ENCODE measurements at regions not wholly inside any gene's neighbourhood (a gene's known extent, or its start where the extent isn't known, plus 50 kb on each side); places are given as distances from the start of the nearest gene placed in this dataset.
"Not testable (repeated sequence)": the region's sequence is repeated elsewhere in the genome, so short reads cannot be mapped to it uniquely, and the experiment has no call there.

GRCh38 chr10:21284301-21284700, 241.2 kb downstream of the SKIDA1 start:
- BruUV-seq (replicated peaks), result no TSS peak
- ATAC-seq, result no peak
- TF ChIP-seq TCF7L2 (IDR thresholded peaks at IDR 0.05; ENCODE audit: low read depth, low read length), result no peak
- no peak for TF ChIP-seq POLR2AphosphoS5 (IDR thresholded peaks at IDR 0.05; ENCODE audit: low read depth, low read length)
- no peak for TF ChIP-seq REST (IDR thresholded peaks at IDR 0.05; ENCODE audit: insufficient read depth in 1 of 2, low read depth in 2 of 2, low read length in 1 of 2)
- no peak for TF ChIP-seq SIN3A (IDR thresholded peaks at IDR 0.05; ENCODE audit: borderline replicate concordance, insufficient read depth, low read depth, low read length)
- TF ChIP-seq CTCF (IDR thresholded peaks at IDR 0.05), result no peak
- POLR2A ChIA-PET, result no interaction called here
- H3K27ac ChIP-seq (ENCODE audit: low read length), result peak overlapping the region; percentile 96
- H3K27me3 ChIP-seq (ENCODE audit: control insufficient read depth, insufficient read depth, low read length), result no peaks in the 10 kb centered on the region
- intact Hi-C loops (cut with micrococcal nuclease; ENCODE audit: unreplicated experiment) (loop anchor here (5.0 kb wide), 1 partner anchor 208 kb away; no protein-coding TSS in a partner anchor), in situ Hi-C loops (cut with HindIII; ENCODE audit: low pct_unique_long_range_greater_than_20kb, low sequenced_read_pairs) (no loop called here)
- H3K4me1 ChIP-seq (ENCODE audit: control insufficient read depth, insufficient read depth, low read length), result peaks cover 49% of the 10 kb centered on the region
- no peaks in the 10 kb centered on the region for H3K36me3 ChIP-seq (ENCODE audit: control insufficient read depth, insufficient read depth, low read length)
- DNase-seq (ENCODE audit: low read depth, low spot score), result no peak
- H3K4me3 ChIP-seq (ENCODE audit: low read depth in 2 of 2, low read length in 2 of 2), result no peak overlapping the region
- CTCF ChIA-PET, result no interaction called here
- no peaks in the 10 kb centered on the region for H3K9me3 ChIP-seq (ENCODE audit: control insufficient read depth, insufficient read depth, low read depth, low read length)

- CTCF ChIA-PET; H3K4me3 ChIP-seq (ENCODE audit: low read depth in 2 of 2, low read length in 2 of 2); DNase-seq (ENCODE audit: low read depth, low spot score); H3K9me3 ChIP-seq (ENCODE audit: control insufficient read depth, insufficient read depth, low read depth, low read length); ATAC-seq; H3K36me3 ChIP-seq (ENCODE audit: control insufficient read depth, insufficient read depth, low read length); BruUV-seq (replicated peaks); H3K27me3 ChIP-seq (ENCODE audit: control insufficient read depth, insufficient read depth, low read length); in situ Hi-C loops (cut with HindIII; ENCODE audit: low pct_unique_long_range_greater_than_20kb, low sequenced_read_pairs): not testable (repeated sequence)
- POLR2A ChIA-PET, result interaction anchor here (0.7 kb wide), 1 partner anchor 19 kb away, joined by 9 read pairs; no protein-coding TSS in a partner anchor
- Histone ChIP-seq H3K27ac (ENCODE audit: low read length) (peak overlapping the region; percentile 96), H3K4me1 (ENCODE audit: control insufficient read depth, insufficient read depth, low read length) (peaks cover 55% of the 10 kb centered on the region)
- intact Hi-C loops (cut with micrococcal nuclease; ENCODE audit: unreplicated experiment), result loop anchor here (5.0 kb wide), 1 partner anchor 209 kb away; no protein-coding TSS in a partner anchor
Observed at GRCh38 chr10:21283053-21283452, 242.4 kb downstream of the SKIDA1 start.

GRCh38 chr10:21281765-21282484, 243.6 kb downstream of the SKIDA1 start:
- CTCF ChIA-PET, result interaction anchor here (0.8 kb wide), 1 partner anchor 212 kb away, joined by 6 read pairs; no protein-coding TSS in a partner anchor
- Histone ChIP-seq H3K27me3 (ENCODE audit: control insufficient read depth, insufficient read depth, low read length) (no peaks in the 10 kb centered on the region), H3K4me1 (ENCODE audit: control insufficient read depth, insufficient read depth, low read length) (peaks cover 55% of the 10 kb centered on the region), H3K9me3 (ENCODE audit: control insufficient read depth, insufficient read depth, low read depth, low read length) (no peaks in the 10 kb centered on the region), H3K4me3 (ENCODE audit: low read depth in 2 of 2, low read length in 2 of 2) (no peak overlapping the region), H3K27ac (ENCODE audit: low read length) (peak overlapping the region; percentile 96), H3K36me3 (ENCODE audit: control insufficient read depth, insufficient read depth, low read length) (no peaks in the 10 kb centered on the region)
- no peak for DNase-seq (ENCODE audit: low read depth, low spot score)
- POLR2A ChIA-PET, result interaction anchor here (0.6 to 0.7 kb wide), 2 partner anchors 215 to 243 kb away, joined by 3 to 4 read pairs; partner anchors contain the start of gene SKIDA1
- peak; percentile 52; the same call in 1 of the 2 replicates for ATAC-seq
- in situ Hi-C loops (cut with HindIII; ENCODE audit: low pct_unique_long_range_greater_than_20kb, low sequenced_read_pairs), result no loop called here
- intact Hi-C loops (cut with micrococcal nuclease; ENCODE audit: unreplicated experiment), result loop anchor here (5.0 kb wide), 1 partner anchor 210 kb away; no protein-coding TSS in a partner anchor
- TF ChIP-seq POLR2AphosphoS5 (IDR thresholded peaks at IDR 0.05; ENCODE audit: low read depth, low read length) (no peak), TCF7L2 (IDR thresholded peaks at IDR 0.05; ENCODE audit: low read depth, low read length) (no peak; the same call in 1 of the 2 replicates), REST (IDR thresholded peaks at IDR 0.05; ENCODE audit: insufficient read depth in 1 of 2, low read depth in 2 of 2, low read length in 1 of 2) (no peak), CTCF (IDR thresholded peaks at IDR 0.05) (no peak), SIN3A (IDR thresholded peaks at IDR 0.05; ENCODE audit: borderline replicate concordance, insufficient read depth, low read depth, low read length) (no peak)
- BruUV-seq (replicated peaks), result no TSS peak
